Heart left ventricle (tissue), 16 donors: ENCODE measurements at regions not wholly inside any gene's neighbourhood (a gene's known extent, or its start where the extent isn't known, plus 50 kb on each side); places are given as distances from the start of the nearest gene placed in this dataset.

Experiments used
- ATAC-seq, 4 donors: fragments of 200-7000 bp; cut with Tn5 transposase; one replicate each; pipeline ENCODE4 v1.9.1; 2020 to 2022; ENCODE audit warnings: moderate library complexity in 4 of 4, mild to moderate bottlenecking in 3 of 4, moderate number of reproducible peaks in 1 of 4
- DNase-seq, 5 donors: peaks; one replicate each; pipeline ENCODE4 v3.0.0-alpha.2; 2020
- H3K27ac ChIP-seq, 12 donors: fragments of 200-600 bp; sonication (generic) in 4 of 12; one replicate each; pipeline versions ENCODE4 v1.5.0 to v1.8.0; 2016 to 2022; ENCODE audit warnings: mild to moderate bottlenecking in 2 of 12
- H3K27me3 ChIP-seq, 9 donors: fragments of 200-600 bp; sonication (generic) in 2 of 9; one replicate each; pipeline versions ENCODE4 v1.5.1 to v1.8.0; 2016 to 2022; ENCODE audit warnings: mild to moderate bottlenecking in 3 of 9
- H3K36me3 ChIP-seq, 9 donors: fragments of 200-600 bp; sonication (generic) in 2 of 9; one replicate each; pipeline versions ENCODE4 v1.5.0 to v1.8.0; 2018 to 2022; ENCODE audit warnings: mild to moderate bottlenecking in 2 of 9
- H3K4me1 ChIP-seq, 12 donors: fragments of 200-600 bp; sonication (generic) in 4 of 12; one replicate each; pipeline versions ENCODE4 v1.5.0 to v1.8.0; 2016 to 2022; ENCODE audit warnings: mild to moderate bottlenecking in 3 of 12
- H3K4me3 ChIP-seq, 12 donors: fragments of 200-600 bp; sonication (generic) in 4 of 12; one replicate each; pipeline versions ENCODE4 v1.5.0 to v1.8.0; 2017 to 2022; ENCODE audit warnings: mild to moderate bottlenecking in 9 of 12, moderate library complexity in 4 of 12
- H3K9me3 ChIP-seq, 12 donors: fragments of 200-600 bp; sonication (generic) in 4 of 12; one replicate each; pipeline versions ENCODE4 v1.5.0 to v1.8.0; 2016 to 2022; ENCODE audit warnings: mild to moderate bottlenecking in 1 of 12
- POLR2A ChIP-seq, 2 donors: fragments of 450-650 bp; IDR thresholded peaks; one replicate each; pipeline ENCODE4 v1.6.1; 2017; ENCODE audit warnings: antibody characterized with exemption in 2 of 2, mild to moderate bottlenecking in 2 of 2, moderate library complexity in 2 of 2
- WGBS, 4 donors: extraction: QIAGEN DNeasy Blood & Tissue Kit in 2 of 4; methylation state at CpG; one replicate each; pipeline versions ENCODE4 v1.1.5 to v1.1.7; 2013 to 2018; 5-methylcytosine and 5-hydroxymethylcytosine counted together
- intact Hi-C, 10 donors: fragments of 100-400 bp; cut with DNase I; formaldehyde crosslinking; loops; one replicate each; pipeline versions ENCODE4 v1.11.1 to v1.14.2; 2022
- TF ChIP-seq, protein P1 (sequence below), 12 donors: fragments of 200-600 bp; sonication (generic) in 4 of 12; IDR thresholded peaks; one replicate each; pipeline versions ENCODE4 v1.5.0 to v1.8.0; 2018 to 2022; ENCODE audit warnings: antibody characterized with exemption in 12 of 12, mild to moderate bottlenecking in 5 of 12
- donor health status: ischemic (EF 13 %, LVEDD 7.1; RV severe dilation, severe dysfunction).
- donor health status: healthy with polysubstance abuse.
- donor health status: DM: no; HTN: yes; CAD: no.
- donor health status: DM: no; HTN: no; CAD: no.
- donor health status: ischemic (EF 25% LVEDD 6.9; RV normal size, moderate dysfunction).
- donor health status: ischemic (EF 25% LVEDD 5.7; RV mildly dilated, moderate dysfunction).
- donor health status: healthy.
- donor health status: DM: yes; HTN: yes; CAD: no.
- donor health status: ischemic (EF 35%, LVEDD 5.7; RV mildly dilated, moderate dysfunction).
- donor health status: nonischemic (EF 11% LVEDD 7.7; RV severe dilation, severe dysfunction).
- donor health status: DM: yes; HTN: yes; CAD: no.
- donor health status: PGD.
- donor health status: ischemic (EF 29% LVEDD 5.4; RV normal size, mild dysfunction).
- donor health status: nonischemic (EF 23%, LVEDD 6.1; RV moderate dilation, normal function).

DNA sequence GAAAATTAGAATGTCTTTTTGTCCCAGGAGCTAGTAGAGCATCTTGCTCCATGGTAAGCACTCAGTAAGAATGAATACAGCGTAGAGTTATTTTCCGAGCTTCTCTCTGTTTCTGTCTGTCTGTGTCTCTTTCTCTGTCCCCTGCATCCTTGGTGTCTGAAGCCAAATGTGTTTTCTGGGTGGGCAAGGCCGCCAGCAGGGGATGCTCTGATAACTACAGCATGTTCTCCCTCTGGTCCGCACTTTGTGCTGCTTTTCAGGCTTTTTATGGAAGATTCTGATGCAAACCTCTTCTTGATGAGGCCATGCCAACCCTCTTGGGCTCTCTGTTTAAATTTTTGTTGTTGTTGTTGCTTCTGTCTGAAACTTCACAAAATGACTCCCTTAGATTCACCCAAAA, 142.8 kb upstream of the UBL3 start:
- no peaks in the 10 kb centered on the region for H3K27me3 ChIP-seq
- no peak overlapping the region for H3K4me3 ChIP-seq
- WGBS, 4 donors: 90 to 96% (median 91%) methylated on average over 4 of the region's 4 CpGs
- TF ChIP-seq, protein P1, sequence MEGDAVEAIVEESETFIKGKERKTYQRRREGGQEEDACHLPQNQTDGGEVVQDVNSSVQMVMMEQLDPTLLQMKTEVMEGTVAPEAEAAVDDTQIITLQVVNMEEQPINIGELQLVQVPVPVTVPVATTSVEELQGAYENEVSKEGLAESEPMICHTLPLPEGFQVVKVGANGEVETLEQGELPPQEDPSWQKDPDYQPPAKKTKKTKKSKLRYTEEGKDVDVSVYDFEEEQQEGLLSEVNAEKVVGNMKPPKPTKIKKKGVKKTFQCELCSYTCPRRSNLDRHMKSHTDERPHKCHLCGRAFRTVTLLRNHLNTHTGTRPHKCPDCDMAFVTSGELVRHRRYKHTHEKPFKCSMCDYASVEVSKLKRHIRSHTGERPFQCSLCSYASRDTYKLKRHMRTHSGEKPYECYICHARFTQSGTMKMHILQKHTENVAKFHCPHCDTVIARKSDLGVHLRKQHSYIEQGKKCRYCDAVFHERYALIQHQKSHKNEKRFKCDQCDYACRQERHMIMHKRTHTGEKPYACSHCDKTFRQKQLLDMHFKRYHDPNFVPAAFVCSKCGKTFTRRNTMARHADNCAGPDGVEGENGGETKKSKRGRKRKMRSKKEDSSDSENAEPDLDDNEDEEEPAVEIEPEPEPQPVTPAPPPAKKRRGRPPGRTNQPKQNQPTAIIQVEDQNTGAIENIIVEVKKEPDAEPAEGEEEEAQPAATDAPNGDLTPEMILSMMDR (IDR thresholded peaks at IDR 0.05): no peak
- no peak for TF ChIP-seq POLR2A (IDR thresholded peaks at IDR 0.05)
- H3K27ac ChIP-seq: no peak overlapping the region
- H3K36me3 ChIP-seq: no peaks in the 10 kb centered on the region
- peaks cover 0 to under 1% (median 0%) of the 10 kb centered on the region in 12 donors for H3K9me3 ChIP-seq
- ATAC-seq (no peak), DNase-seq (no peak)
- H3K4me1 ChIP-seq: no peaks in the 10 kb centered on the region
- intact Hi-C loops: no loop called here

DNA sequence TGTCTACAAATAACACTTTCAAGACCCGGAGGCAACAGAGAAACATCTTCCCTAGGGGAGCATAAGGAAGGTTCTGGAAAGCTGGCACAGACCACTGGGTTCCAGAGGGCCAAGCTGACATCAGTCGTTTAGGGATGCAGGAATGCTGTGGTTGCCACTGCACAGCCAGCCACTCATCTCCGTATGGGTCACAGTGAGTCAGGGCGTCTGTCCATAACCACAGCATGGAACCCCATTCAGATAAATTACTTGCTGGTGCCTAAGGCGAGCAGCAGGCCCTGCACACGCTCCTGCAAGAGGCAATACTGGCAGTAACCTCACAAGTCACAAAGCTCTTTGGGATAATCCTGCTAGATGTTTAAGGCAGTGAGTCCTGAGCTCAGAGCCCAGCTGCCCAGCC, 140.9 kb upstream of the UBL3 start:
- DNase-seq (no peak), ATAC-seq (no peak)
- H3K9me3 ChIP-seq: peaks cover 0 to 17% (median 9%) of the 10 kb centered on the region in 12 donors
- 50 to 87% (median 78%) methylated on average over 5 to 6 of the region's 6 CpGs for WGBS, 4 donors
- intact Hi-C loops: no loop called here
- no peaks in the 10 kb centered on the region for H3K36me3 ChIP-seq
- no peak for TF ChIP-seq POLR2A (IDR thresholded peaks at IDR 0.05)
- TF ChIP-seq, protein P1 (IDR thresholded peaks at IDR 0.05): no peak
- no peak overlapping the region for H3K27ac ChIP-seq
- no peaks in the 10 kb centered on the region for H3K27me3 ChIP-seq
- H3K4me3 ChIP-seq: no peak overlapping the region
- H3K4me1 ChIP-seq: no peaks in the 10 kb centered on the region

DNA sequence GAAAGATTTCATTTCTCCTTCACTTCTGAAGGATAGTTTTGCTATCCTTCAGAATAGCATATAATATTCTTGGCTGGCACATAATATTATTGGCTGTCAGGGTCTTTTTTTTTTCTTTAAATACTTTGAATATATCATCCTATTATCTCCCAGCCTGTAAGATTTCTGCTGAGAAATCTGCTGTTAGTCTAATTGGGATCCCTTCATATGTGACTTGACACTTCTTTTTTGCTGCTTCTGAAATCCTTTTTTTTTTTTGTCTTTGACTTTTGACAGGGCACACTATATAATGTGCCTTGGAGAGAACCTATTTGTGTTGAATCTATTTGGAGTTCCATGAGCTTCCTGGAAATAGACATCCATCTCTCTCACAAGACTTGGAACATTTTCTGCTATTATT, 136.9 kb upstream of the UBL3 start:
- H3K4me3 ChIP-seq: no peak overlapping the region
- ATAC-seq (no peak), DNase-seq (no peak)
- intact Hi-C loops: no loop called here
- H3K27me3 ChIP-seq: no peaks in the 10 kb centered on the region
- peaks cover 0 to 20% (median 9%) of the 10 kb centered on the region in 12 donors for H3K9me3 ChIP-seq
- no peak overlapping the region for H3K27ac ChIP-seq
- H3K4me1 ChIP-seq: no peaks in the 10 kb centered on the region
- H3K36me3 ChIP-seq: no peaks in the 10 kb centered on the region
- TF ChIP-seq, protein P1 (IDR thresholded peaks at IDR 0.05): no peak
- no peak for TF ChIP-seq POLR2A (IDR thresholded peaks at IDR 0.05)

DNA sequence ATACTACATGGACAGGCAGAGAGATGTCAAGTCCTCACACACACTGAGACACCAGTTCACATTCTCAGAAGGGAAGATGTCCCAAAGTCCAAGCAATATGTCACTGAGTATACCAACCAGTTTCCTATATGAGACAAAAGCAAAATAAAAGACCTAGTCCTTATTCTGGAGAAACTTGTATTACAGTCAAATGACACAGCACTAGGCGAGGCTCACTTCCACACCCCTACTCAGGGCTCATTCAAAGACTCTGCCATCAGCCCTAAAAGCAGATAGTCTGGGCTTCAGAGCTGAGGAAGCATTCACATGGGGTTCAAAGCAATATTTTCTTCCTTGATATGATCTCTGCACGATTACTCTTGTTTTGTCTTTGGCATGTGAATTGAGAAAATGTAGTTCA, 129.9 kb upstream of the UBL3 start:
- no peak overlapping the region for H3K4me3 ChIP-seq

More for the DNA sequence above, 129.9 kb upstream of the UBL3 start:
- Histone ChIP-seq H3K27me3 (no peaks in the 10 kb centered on the region), H3K4me1 (no peaks in the 10 kb centered on the region), H3K36me3 (no peaks in the 10 kb centered on the region), H3K9me3 (peaks cover 0 to 8% (median 0%) of the 10 kb centered on the region in 12 donors), H3K27ac (no peak overlapping the region)
- 69 to 86% (median 78%) methylated on average over 2 of the region's 2 CpGs for WGBS, 4 donors
- DNase-seq: no peak
- ATAC-seq: no peak
- intact Hi-C loops: no loop called here
- no peak for TF ChIP-seq POLR2A (IDR thresholded peaks at IDR 0.05)
- TF ChIP-seq, protein P1 (IDR thresholded peaks at IDR 0.05): no peak
